OCI-LY3 (cell line): ENCODE measurements at regions not wholly inside any gene's neighbourhood (a gene's known extent, or its start where the extent isn't known, plus 50 kb on each side); places are given as distances from the start of the nearest gene placed in this dataset.
A peak's percentile ranks its signal among the peaks of the same experiment; 100 is the strongest.

Experiments used
- H2AFZ ChIP-seq: fragments of 200-600, 300-600 bp; shearing (Covaris generic); 2 replicates; pipeline ENCODE4 v1.6.0; 2014; ENCODE audit warnings: antibody characterized with exemption, low read depth, low read length
- H3K27ac ChIP-seq: fragments of 200-600, 300-600 bp; sonication (generic); 2 replicates; pipeline ENCODE4 v1.5.1; 2014; ENCODE audit warnings: mild to moderate bottlenecking, low read length, moderate library complexity, mixed read lengths
- H3K27me3 ChIP-seq: fragments of 200-600, 300-600 bp; sonication (generic); 2 replicates; pipeline ENCODE4 v1.6.1; 2014; ENCODE audit warnings: low read depth, low read length, mixed read lengths
- H3K36me3 ChIP-seq: fragments of 200-600, 300-600 bp; sonication (generic); replicated peaks from 2 replicates; pipeline ENCODE3; 2014; ENCODE audit warnings: low read depth, low read length, mixed read lengths
- H3K4me1 ChIP-seq: fragments of 300-600, 200-600 bp; sonication (generic); 2 replicates; pipeline ENCODE4 v1.6.1; 2014; ENCODE audit warnings: low read length, mixed read lengths
- H3K4me2 ChIP-seq: fragments of 200-600, 300-600 bp; sonication (generic); 2 replicates; pipeline ENCODE4 v1.6.1; 2014; ENCODE audit warnings: low read length, mixed read lengths
- H3K4me3 ChIP-seq: fragments of 300-600, 200-600 bp; sonication (generic); 2 replicates; pipeline ENCODE4 v1.5.1; 2014; ENCODE audit warnings: antibody characterized with exemption, mild to moderate bottlenecking, low read length, moderate library complexity
- H3K79me2 ChIP-seq: fragments of 300-600, 200-600 bp; shearing (Covaris generic); 2 replicates; pipeline ENCODE4 v1.6.1; 2014; ENCODE audit warnings: mild to moderate bottlenecking, low read length, mixed read lengths
- H3K9ac ChIP-seq: fragments of 300-600, 200-600 bp; shearing (Covaris generic); 2 replicates; pipeline ENCODE4 v1.6.0; 2014; ENCODE audit warnings: mild to moderate bottlenecking, low read length, moderate library complexity
- H3K9me3 ChIP-seq: fragments of 200-600, 300-600 bp; shearing (Covaris generic); 2 replicates; pipeline ENCODE4 v1.6.1; 2014; ENCODE audit warnings: low read length, mixed read lengths; ENCODE audit not compliant: insufficient read depth
- H4K20me1 ChIP-seq: fragments of 200-600, 300-600 bp; sonication (generic); 2 replicates; pipeline ENCODE4 v1.6.1; 2016; ENCODE audit warnings: low read length, mixed read lengths; ENCODE audit not compliant: insufficient read depth
- EZH2phosphoT487 ChIP-seq: fragments of 200-600 bp; shearing (Covaris generic); IDR thresholded peaks from 2 replicates; pipeline ENCODE4 v1.6.1; 2018; ENCODE audit warnings: antibody characterized with exemption, mixed run types, low read depth
- TF ChIP-seq, protein P1 (sequence below): fragments of 200-600, 300-600 bp; sonication (generic); IDR thresholded peaks from 2 replicates; pipeline ENCODE4 v1.5.1; 2014; ENCODE audit warnings: antibody characterized with exemption, low read length, low read depth

DNA sequence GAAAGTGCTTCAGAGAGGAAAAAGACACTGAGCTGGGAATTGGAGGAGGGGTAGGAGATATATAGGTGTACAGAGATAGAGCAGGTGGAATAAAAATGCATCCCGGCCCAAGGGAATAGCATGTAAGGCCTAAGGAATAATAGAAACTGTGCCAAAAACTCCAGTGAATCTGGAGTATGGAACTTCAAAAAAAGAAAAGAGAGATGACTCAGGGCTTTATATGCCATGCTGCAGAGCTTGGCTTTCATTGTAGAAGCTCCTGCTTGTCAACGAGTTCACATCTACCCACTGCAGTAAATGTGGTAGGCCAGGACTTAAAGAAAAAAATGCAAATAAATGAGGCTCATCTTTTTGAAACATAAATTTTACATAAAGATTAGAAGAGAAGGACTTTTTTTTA is 131.8 kb downstream of the MREG start:
- H3K36me3 ChIP-seq = peaks cover 16% of the 10 kb centered on the region
- peak overlapping the region; percentile 68 for H3K4me2 ChIP-seq
- peaks cover 75% of the 10 kb centered on the region for H3K4me1 ChIP-seq
- peak overlapping the region; percentile 86 for H3K27ac ChIP-seq
- no peak overlapping the region for H3K4me3 ChIP-seq
- no peaks in the 10 kb centered on the region for H4K20me1 ChIP-seq
- H3K9ac ChIP-seq = peak overlapping the region; percentile 17; the same call in 1 of the 2 replicates
- H2AFZ ChIP-seq = no peak overlapping the region
- H3K9me3 ChIP-seq = no peaks in the 10 kb centered on the region; the same call in 1 of the 2 replicates
- TF ChIP-seq, protein P1, sequence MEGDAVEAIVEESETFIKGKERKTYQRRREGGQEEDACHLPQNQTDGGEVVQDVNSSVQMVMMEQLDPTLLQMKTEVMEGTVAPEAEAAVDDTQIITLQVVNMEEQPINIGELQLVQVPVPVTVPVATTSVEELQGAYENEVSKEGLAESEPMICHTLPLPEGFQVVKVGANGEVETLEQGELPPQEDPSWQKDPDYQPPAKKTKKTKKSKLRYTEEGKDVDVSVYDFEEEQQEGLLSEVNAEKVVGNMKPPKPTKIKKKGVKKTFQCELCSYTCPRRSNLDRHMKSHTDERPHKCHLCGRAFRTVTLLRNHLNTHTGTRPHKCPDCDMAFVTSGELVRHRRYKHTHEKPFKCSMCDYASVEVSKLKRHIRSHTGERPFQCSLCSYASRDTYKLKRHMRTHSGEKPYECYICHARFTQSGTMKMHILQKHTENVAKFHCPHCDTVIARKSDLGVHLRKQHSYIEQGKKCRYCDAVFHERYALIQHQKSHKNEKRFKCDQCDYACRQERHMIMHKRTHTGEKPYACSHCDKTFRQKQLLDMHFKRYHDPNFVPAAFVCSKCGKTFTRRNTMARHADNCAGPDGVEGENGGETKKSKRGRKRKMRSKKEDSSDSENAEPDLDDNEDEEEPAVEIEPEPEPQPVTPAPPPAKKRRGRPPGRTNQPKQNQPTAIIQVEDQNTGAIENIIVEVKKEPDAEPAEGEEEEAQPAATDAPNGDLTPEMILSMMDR = no peak
- TF ChIP-seq EZH2phosphoT487 = no peak
- H3K79me2 ChIP-seq = no peaks in the 10 kb centered on the region
- no peaks in the 10 kb centered on the region for H3K27me3 ChIP-seq

DNA sequence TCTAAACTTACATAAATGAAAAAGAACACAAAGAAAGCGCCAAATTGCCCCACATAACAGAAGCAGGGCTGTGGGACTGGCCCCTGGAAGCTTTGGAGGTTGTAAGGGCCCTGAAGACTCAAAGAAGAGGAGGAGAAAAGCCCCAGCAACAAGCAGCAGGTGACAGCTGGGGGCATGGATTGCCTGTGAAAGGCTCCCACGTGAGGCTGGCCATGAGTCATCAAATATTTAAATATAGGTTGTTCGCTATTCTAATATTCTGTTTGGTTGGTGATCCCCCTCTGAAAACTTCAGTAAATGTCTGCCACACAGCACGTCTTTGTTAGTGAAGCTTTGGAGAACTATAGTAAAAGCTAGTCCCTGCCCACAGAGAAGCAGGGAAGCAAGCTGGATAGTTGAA is 132.4 kb downstream of the MREG start:
- Histone ChIP-seq H3K79me2 (no peaks in the 10 kb centered on the region), H4K20me1 (no peaks in the 10 kb centered on the region), H3K9ac (peak overlapping the region; percentile 53; the same call in 1 of the 2 replicates), H2AFZ (no peak overlapping the region), H3K36me3 (peaks cover 20% of the 10 kb centered on the region), H3K27ac (peak overlapping the region; percentile 86), H3K9me3 (no peaks in the 10 kb centered on the region; the same call in 1 of the 2 replicates), H3K4me1 (peaks cover 75% of the 10 kb centered on the region), H3K4me2 (peak overlapping the region; percentile 68), H3K4me3 (peak overlapping the region; percentile 38; the same call in 1 of the 2 replicates), H3K27me3 (no peaks in the 10 kb centered on the region)
- no peak for TF ChIP-seq EZH2phosphoT487
- TF ChIP-seq, protein P1 = no peak

DNA sequence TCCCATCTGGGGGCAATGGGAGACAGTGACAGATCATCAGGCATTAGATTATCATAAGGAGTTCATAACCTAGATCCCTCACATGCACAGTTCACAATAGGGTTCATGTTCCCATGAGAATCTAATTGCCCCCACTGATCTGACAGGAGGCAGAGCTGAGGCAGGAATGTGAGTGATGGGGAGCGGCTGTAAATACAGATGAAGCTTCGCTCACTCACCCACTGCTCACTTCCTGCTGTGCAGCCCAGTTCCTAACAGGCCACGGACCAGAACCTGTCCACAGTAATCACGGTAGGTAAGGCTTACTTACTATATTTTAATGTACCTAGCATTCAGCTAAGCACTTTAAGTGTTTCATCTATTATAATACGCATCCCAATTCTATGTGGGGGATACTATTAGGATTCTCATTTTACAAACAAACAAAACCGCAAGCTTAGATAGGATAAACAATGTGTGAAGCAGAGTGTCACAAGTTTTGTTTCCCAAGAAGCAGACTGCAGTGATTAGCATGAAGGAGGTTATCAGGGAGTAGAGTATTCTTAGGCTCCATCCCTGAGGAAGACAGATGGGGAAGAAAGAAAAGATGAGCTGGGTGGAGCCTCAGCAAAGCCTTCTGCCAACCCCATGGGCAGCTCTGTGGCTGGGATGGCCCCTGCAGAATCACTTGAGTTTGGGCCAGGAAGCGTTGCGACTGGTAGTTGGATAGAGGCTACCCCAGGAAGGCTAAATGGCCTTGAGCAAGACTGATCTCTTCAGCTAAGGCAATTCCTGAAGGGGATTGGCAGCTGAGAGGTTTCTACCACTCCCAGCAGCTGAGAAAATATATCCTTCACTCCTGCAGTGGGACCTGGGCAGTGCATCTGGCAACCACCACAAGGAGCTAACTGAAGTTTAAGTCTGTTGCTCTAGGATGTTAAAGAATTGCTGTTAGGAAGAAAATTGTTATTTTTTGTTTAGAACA is 133.1 kb downstream of the MREG start:
- no peak for TF ChIP-seq EZH2phosphoT487
- TF ChIP-seq, protein P1 = no peak
- Histone ChIP-seq H3K36me3 (peaks cover 20% of the 10 kb centered on the region), H3K4me2 (peak overlapping the region; percentile 68), H3K79me2 (no peaks in the 10 kb centered on the region), H2AFZ (0 out of 2 replicates have a peak overlapping the region, but pooled peaks have one; percentile 29), H3K27me3 (no peaks in the 10 kb centered on the region), H3K9me3 (no peaks in the 10 kb centered on the region; the same call in 1 of the 2 replicates), H3K4me1 (peaks cover 78% of the 10 kb centered on the region), H4K20me1 (no peaks in the 10 kb centered on the region), H3K9ac (peak overlapping the region; percentile 53; the same call in 1 of the 2 replicates), H3K27ac (peak overlapping the region; percentile 86), H3K4me3 (peak overlapping the region; percentile 38; the same call in 1 of the 2 replicates)

DNA sequence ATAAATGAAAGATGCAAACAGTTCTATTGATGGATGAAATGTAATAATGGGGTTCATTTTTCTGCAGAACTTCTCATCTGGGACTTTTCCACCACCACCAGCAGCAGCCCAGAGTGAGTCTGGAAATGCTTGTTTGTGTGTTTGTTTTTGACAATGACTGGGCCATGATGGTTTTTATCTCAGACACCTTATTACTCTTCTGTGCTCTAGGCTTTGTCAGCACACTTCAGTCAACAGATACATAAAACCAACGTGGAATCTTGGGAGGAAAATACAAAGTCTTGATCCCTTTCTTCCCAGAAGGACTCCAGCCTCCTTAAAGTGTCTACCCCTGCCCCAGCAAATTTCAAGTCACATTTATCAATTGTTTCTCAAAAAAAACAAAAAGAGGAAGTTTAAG is 134.0 kb downstream of the MREG start:
- H3K4me2 ChIP-seq = peak overlapping the region; percentile 65
- no peak overlapping the region for H2AFZ ChIP-seq
- peak overlapping the region; percentile 40; the same call in 1 of the 2 replicates for H3K9ac ChIP-seq
- no peaks in the 10 kb centered on the region; the same call in 1 of the 2 replicates for H3K9me3 ChIP-seq
- H3K27ac ChIP-seq = peak overlapping the region; percentile 86
- no peaks in the 10 kb centered on the region for H3K79me2 ChIP-seq
- peaks cover 69% of the 10 kb centered on the region for H3K4me1 ChIP-seq
- peaks cover 20% of the 10 kb centered on the region for H3K36me3 ChIP-seq
- H4K20me1 ChIP-seq = no peaks in the 10 kb centered on the region
- peak overlapping the region; percentile 40; the same call in 1 of the 2 replicates for H3K4me3 ChIP-seq
- no peak for TF ChIP-seq EZH2phosphoT487
- TF ChIP-seq, protein P1 = no peak
- H3K27me3 ChIP-seq = no peaks in the 10 kb centered on the region
